HG03521 (cell line): ENCODE measurements at regions not wholly inside any gene's neighbourhood (a gene's known extent, or its start where the extent isn't known, plus 50 kb on each side); places are given as distances from the start of the nearest gene placed in this dataset.
"Not testable (repeated sequence)": the region's sequence is repeated elsewhere in the genome, so short reads cannot be mapped to it uniquely, and the experiment has no call there.

ENCODE experiments used
- ATAC-seq: cut with Tn5 transposase; IDR thresholded peaks from one replicate; pipeline ENCODE4 v1.9.1; 2021; ENCODE audit warnings: mild to moderate bottlenecking, moderate library complexity; ENCODE audit not compliant: unreplicated experiment

GRCh38 chr7:114293289-114294012, 121.2 kb upstream of the FOXP2 start:
- no peak for ATAC-seq

DNA sequence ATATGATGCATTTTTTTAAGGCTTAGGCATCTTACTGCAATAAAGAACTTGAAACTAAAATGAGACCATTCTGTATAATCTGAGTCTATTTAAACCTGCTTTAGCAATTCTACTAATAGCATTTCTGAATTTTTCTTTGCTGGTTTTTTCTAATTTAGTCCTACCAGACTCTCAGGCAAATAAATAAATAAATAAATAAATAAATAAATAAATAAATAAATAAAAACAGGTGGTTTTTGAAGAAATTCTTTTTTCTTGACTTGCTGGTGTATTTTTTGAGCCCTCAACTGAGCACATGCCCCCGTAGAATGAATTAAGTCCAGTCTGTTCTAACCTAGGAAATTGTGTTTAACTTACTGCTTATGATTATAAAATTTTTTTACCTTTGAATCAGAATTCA, 134.7 kb upstream of the FOXP2 start:
- ATAC-seq = no peak

DNA sequence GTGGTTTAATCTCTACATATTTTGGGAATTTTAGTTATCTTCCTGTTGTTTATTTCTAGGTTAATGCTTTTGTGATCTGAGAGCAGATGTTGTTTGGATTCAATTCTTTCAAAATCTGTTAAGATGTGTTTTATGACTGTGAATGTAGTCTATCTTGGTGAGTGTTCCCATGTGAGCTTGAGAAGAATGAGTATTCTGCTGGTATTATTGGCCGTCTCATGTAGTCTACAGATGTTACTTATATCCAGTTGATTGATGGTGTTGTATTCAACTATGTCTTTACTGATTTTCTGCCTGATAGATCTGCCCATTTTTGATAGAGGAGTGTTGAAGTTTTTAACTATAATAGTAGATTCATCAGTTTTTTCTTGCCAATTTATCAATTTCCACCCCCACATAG, 141.4 kb upstream of the FOXP2 start:
- ATAC-seq = no peak

DNA sequence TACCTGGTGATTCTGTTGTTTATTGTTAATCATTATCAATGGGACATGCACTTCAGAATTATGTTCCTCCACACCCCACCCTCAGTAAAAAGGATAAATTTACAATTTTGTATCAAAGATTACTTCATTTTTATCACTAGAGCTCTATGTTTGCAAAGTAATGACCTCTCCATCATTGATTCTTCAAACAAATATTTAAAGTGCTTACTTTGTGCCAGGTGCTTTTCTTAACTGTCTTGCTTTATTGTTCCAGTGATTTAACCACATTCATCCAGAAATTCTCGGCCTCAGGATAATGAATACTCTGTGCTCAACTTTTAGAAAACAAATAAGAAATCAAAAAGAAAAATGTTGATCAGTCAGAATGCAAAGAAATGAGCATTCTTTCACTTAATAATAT, 144.9 kb upstream of the FOXP2 start:
- no peak for ATAC-seq

DNA sequence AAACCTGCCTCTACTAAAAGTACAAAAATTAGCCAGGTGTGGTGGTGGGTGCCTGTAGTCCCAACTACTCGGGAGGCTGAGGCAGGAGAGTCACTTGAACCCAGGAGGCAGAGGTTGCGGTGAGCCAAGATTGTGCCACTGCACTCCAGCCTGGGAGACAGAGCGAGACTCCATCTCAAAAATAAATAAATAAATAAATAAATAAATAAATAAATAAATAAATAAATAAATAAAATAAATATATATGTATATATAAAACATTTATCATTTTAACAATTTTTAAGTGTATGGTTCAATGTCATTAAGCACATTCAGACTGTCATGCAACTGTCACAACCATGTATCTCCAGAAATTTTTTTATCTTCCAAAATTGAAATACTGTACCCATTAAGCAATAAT, 147.1 kb upstream of the FOXP2 start:
- not testable (repeated sequence) for ATAC-seq

DNA sequence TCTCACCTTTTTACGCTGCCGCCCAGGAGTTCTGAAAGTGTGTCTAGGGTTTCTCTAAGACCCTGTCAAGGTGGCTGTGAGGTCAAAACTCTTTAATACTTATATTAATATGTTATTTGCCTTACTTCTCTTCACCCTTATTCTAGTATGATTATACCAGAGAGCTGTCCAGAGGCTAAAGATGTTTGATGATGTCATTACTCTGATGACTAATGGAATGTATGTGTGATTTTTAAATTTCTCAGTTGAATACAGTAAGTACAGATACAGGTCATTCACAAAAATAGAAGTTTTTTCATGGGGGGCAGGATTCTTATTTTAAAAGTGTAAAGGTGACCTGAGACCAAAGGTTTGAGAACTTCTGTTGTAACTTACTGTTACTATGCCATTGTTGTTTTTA, 150.6 kb upstream of the FOXP2 start:
- no peak for ATAC-seq

DNA sequence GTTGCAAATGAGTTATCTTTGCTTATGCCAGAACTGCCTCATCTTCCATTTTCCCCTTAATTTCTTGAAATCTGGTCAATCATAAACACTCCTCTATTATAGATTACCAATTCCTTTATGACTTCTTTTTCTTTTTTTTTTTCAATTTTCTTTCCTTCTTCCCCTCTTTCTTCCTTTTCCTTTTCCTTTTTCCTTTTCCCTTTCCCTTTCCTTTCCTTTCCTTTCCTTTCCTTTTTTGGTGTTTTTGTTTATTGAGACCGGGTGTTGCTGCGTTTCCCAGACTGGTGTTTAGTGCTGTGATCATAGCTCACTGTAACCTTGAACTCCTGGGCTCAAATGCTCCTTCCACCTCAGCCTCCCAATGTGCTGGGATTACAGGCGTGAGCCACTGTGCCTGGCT, 151.4 kb upstream of the FOXP2 start:
- ATAC-seq = no peak

DNA sequence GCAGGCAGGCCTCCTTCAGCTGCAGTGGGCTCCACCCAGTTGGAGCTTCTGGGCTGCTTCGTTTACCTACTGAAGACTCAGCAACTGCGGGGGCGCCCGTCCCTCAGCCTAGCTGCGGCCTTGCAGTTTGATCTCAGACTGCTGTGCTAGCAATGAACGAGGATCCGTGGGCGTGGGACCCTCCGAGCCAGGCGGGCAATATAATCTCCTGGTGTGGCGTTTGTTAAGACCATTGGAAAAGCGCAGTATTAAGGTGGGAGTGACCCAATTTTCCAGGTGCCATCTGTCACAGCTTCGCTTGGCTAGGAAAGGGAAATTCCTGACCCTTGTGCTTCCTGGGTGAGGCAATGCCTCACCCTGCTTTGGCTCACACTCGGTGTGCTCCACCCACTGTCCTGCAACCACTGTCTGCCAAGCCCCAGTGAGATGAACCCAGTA, 159.2 kb upstream of the FOXP2 start:
- no peak for ATAC-seq

- ATAC-seq = no peak
Observed at GRCh38 chr7:114243646-114244045, 171.0 kb upstream of the FOXP2 start.

DNA sequence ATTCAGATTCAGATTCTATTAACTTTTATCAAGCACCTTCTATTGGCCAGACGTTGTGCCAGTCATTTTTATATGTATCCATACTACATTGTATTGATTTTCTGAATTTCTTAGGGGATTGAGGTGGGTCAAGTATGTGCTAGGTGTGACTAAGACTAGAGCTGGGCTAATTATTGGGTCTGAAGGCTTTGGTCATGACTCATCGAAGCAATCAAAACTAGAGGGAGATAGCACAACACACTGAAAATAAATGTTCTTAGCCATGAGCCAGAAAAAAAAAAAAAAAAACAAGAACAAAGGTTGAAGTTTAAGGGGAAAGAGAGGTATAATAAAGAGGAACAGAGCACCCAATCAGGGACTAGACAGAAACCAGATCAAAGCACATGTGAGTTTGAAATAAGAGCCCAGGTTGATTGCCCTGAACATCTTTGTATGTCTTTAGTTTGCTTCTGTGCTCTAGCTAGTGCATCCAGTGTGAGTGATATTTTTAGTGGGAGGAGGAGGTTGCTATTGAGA, 171.6 kb upstream of the FOXP2 start:
- no peak for ATAC-seq

DNA sequence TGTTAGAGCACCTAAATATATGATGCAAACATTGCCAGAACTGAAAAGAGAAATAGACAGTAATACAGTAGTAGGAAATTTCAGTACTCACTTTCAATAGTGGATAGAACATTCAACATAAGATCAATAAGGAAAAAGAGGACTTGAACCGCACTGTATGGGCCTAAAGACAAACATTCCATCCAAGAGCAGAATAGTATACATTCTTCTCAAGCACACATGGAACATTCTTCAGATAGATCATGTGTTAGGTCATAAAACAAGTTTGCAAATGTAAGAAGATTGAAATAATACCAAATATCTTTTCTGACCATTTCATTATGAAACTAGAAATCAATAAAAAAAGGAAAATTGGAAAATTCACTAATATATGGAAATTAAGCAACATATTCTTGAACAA, 185.4 kb upstream of the FOXP2 start:
- ATAC-seq = no peak

- ATAC-seq = no peak
Observed at GRCh38 chr7:114225784-114226183, 188.8 kb upstream of the FOXP2 start.

- ATAC-seq = no peak
Observed at GRCh38 chr7:114218283-114218682, 196.3 kb upstream of the FOXP2 start.

- ATAC-seq = no peak
Observed at GRCh38 chr7:114217026-114217806, 197.4 kb upstream of the FOXP2 start.

DNA sequence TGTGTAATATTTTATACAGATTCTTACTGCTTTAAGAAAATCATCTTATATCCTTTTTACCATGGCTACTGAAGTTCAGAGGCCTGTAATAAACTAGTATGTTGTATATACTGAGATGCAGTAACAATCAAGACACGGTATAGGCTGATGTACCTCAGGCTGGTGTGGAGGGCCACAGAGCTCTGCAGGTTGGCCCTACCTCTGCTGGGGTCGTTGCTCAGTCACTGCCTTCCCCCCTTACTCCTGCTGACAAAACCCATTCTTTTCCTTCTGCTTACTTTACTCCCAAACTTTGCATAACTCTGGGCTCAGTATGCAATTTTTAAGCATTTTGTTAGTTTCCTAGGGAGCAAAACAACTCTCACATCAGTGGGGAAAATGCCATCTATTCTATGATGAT, 200.1 kb upstream of the FOXP2 start:
- ATAC-seq = no peak

DNA sequence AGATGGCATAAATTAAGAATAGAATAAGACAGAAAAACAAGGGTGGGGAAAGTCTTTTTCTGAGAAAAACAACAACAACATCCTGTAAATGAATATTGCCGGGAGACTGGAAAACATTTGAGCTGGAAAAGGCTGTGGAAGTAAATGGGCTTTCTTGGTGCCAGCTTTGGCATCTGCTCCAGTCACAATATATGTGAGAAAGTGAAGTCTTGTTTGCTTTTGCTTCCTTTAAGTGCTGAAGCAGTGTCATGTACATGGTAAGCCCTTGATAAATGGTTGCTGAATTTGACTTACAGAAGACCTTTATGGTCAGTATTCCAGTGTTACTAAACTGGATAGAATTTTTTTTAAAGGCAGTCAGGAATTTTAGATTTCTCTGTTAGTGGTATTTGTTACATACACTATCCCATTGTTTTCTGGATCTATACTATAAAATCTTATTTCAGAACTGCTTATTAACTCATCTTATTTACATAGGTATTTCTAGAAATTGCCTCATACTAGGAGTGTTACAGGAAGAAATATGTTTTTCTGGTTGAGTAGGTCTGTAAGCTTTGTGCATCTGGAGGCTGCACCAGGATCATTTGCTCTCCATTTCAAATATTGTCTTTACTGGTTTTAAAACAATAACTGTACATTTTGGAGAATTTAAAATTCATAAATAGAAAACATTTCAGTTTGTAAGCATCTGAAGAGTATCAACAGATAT, 201.7 kb upstream of the FOXP2 start:
- no peak for ATAC-seq

DNA sequence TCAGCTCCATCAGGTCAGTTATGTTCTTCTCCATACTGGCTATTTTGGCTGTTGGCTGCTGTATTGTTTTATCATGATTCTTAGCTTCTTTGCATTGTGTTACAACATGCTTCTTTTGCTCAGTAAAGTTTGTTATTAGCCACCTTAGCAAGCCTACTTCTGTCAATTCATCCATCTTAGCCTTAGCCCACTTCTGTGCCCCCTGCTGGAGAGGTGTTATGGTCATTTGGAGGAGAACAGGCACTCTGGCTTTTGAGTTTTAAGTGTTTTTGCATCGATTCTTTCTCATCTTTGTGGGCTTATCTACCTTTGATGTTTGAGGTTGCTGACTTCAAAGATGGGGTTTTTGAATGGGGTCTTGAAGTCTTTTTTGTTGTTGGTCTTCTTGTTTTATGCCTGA, 204.6 kb upstream of the FOXP2 start:
- ATAC-seq = no peak

GRCh38 chr7:114206688-114207087, 207.9 kb upstream of the FOXP2 start:
- no peak for ATAC-seq

DNA sequence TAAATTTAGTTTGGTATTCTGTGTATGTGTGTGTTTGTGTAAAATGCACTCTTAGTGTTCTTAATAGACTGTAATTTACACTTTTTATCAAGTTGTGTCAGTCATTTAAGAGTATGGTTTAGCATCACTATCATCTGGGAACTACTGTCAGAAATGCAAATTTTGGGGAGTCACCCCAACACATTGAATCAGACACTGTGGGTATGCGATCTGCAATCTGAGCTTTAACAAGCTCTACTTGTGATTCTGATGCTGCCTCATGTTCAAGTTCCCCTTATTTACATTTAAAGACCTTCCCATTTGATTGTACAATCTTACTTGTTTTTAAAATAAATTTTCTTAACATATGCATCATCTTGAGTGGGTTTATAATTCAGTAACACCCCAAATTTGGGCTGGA, 218.1 kb upstream of the FOXP2 start:
- ATAC-seq = no peak

DNA sequence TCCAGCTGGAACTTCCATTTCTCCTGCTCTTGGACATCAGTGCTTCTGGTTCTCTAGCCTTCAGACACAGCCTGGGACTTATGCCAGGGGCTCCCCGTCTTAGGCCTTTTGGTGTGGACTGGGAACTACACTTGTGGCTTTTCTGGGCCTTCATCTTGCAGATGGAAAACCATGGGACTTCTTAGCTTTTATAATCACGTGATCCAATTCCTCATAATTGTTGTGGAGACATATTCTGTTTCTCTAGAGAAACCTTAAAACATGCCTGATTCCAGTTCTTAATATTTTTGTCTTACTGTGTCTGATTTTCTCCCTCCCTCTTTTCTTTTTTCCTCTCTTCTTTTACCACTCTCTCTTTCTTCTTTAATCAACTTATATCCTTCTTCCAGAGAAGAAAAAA, 224.2 kb upstream of the FOXP2 start:
- ATAC-seq = no peak

- ATAC-seq = no peak
Observed at GRCh38 chr7:114183311-114184088, 231.1 kb upstream of the FOXP2 start.
